ENCODE measurements at regions not wholly inside any gene's neighbourhood (a gene's known extent, or its start where the extent isn't known, plus 50 kb on each side); places are given as distances from the start of the nearest gene placed in this dataset.

GRCh38 chr5:106822851-106823250, 847.9 kb downstream of the EFNA5 start (continued):
- TF ChIP-seq TAF1 (IDR thresholded peaks at IDR 0.05; ENCODE audit: borderline replicate concordance, low read depth, low read length) = no peak
- no peak for TF ChIP-seq MAX (IDR thresholded peaks at IDR 0.05; ENCODE audit: low read depth)
- TF ChIP-seq USF2 (IDR thresholded peaks at IDR 0.05; ENCODE audit: borderline replicate concordance, low read depth, low read length) = no peak
- no peak for TF ChIP-seq CHD2 (IDR thresholded peaks at IDR 0.05; ENCODE audit: low read length, partially characterized antibody)

- Histone ChIP-seq H3K27me3 (ENCODE audit: insufficient read depth) (no peaks in the 10 kb centered on the region), H3K4me3 (ENCODE audit: low read depth in 2 of 2, low read length in 1 of 2) (no peak overlapping the region), H3K27ac (ENCODE audit: low read depth in 2 of 2, low read length in 1 of 2) (no peak overlapping the region), H3K4me2 (no peak overlapping the region), H3K9ac (no peak overlapping the region), H2AFZ (ENCODE audit: low read depth) (no peak overlapping the region), H3K9me3 (no peaks in the 10 kb centered on the region), H4K20me1 (ENCODE audit: insufficient read depth) (no peaks in the 10 kb centered on the region), H3K36me3 (replicated peaks in 1 of 2; ENCODE audit: control insufficient read depth in 1 of 2, insufficient read depth in 2 of 2, low read length in 1 of 2) (peaks cover 0 to 4% of the 10 kb centered on the region in 2 experiments), H3F3A (replicated peaks; ENCODE audit: insufficient read depth) (peaks cover 5% of the 10 kb centered on the region), H3K79me2 (ENCODE audit: insufficient read depth) (no peaks in the 10 kb centered on the region), H3K4me1 (ENCODE audit: control insufficient read depth in 1 of 2, insufficient read depth in 2 of 2, low read depth in 1 of 2, low read length in 1 of 2) (no peaks in the 10 kb centered on the region; a peak in 1 of 4 replicates), H3K9me2 (no peaks in the 10 kb centered on the region)
- WGBS (ENCODE audit: low lambda C conversion rate) = 74% methylated on average over 4 of the region's 4 CpGs
- POLR2A ChIA-PET = no interaction called here
- no peak for TF ChIP-seq FOXM1 (IDR thresholded peaks at IDR 0.05; ENCODE audit: low read depth)
- TF ChIP-seq ELF1 (IDR thresholded peaks at IDR 0.05) = no peak
- no peak for DNase-seq
- CTCF ChIA-PET = no interaction called here
These were observed 852.2 kb downstream of the EFNA5 start for GRCh38 chr5:106818552-106818951.

GRCh38 chr5:106814961-106815360, 855.8 kb downstream of the EFNA5 start:
- DNase-seq = no peak
- Histone ChIP-seq H3K9me2 (no peaks in the 10 kb centered on the region), H4K20me1 (ENCODE audit: insufficient read depth) (no peaks in the 10 kb centered on the region), H3K9me3 (no peaks in the 10 kb centered on the region), H3F3A (replicated peaks; ENCODE audit: insufficient read depth) (no peaks in the 10 kb centered on the region), H3K36me3 (replicated peaks in 1 of 2; ENCODE audit: control insufficient read depth in 1 of 2, insufficient read depth in 2 of 2, low read length in 1 of 2) (peaks cover 0 to 4% of the 10 kb centered on the region in 2 experiments), H3K79me2 (ENCODE audit: insufficient read depth) (no peaks in the 10 kb centered on the region), H3K9ac (no peak overlapping the region), H3K4me2 (no peak overlapping the region), H3K4me1 (ENCODE audit: control insufficient read depth in 1 of 2, insufficient read depth in 2 of 2, low read depth in 1 of 2, low read length in 1 of 2) (no peaks in the 10 kb centered on the region), H3K27ac (ENCODE audit: low read depth in 2 of 2, low read length in 1 of 2) (no peak overlapping the region), H2AFZ (ENCODE audit: low read depth) (no peak overlapping the region), H3K4me3 (ENCODE audit: low read depth in 2 of 2, low read length in 1 of 2) (no peak overlapping the region), H3K27me3 (ENCODE audit: insufficient read depth) (no peaks in the 10 kb centered on the region)
- ChIA-PET CTCF (no interaction called here), POLR2A (no interaction called here)
- TF ChIP-seq EZH2phosphoT487 (IDR thresholded peaks at IDR 0.05; ENCODE audit: borderline replicate concordance, low read depth) (no peak), RCOR1 (IDR thresholded peaks at IDR 0.05; ENCODE audit: low read length) (no peak), POLR2AphosphoS5 (IDR thresholded peaks at IDR 0.05; ENCODE audit: low read depth, low read length) (no peak), YY1 (IDR thresholded peaks at IDR 0.05; ENCODE audit: low read depth) (no peak), RFX5 (IDR thresholded peaks at IDR 0.05; ENCODE audit: low read length) (no peak), SMC3 (IDR thresholded peaks at IDR 0.05; ENCODE audit: low read depth, low read length) (no peak), GATA2 (CRISPR knock-in tag; IDR thresholded peaks at IDR 0.05) (no peak), ELF1 (IDR thresholded peaks at IDR 0.05) (no peak), USF2 (IDR thresholded peaks at IDR 0.05; ENCODE audit: borderline replicate concordance, low read depth, low read length) (no peak), FOXM1 (IDR thresholded peaks at IDR 0.05; ENCODE audit: low read depth) (no peak), GABPA (IDR thresholded peaks at IDR 0.05; ENCODE audit: low read depth) (no peak), RAD21 (IDR thresholded peaks at IDR 0.05; ENCODE audit: low read length) (no peak), FOXJ3 (CRISPR knock-in tag; IDR thresholded peaks at IDR 0.05) (no peak), TCF12 (IDR thresholded peaks at IDR 0.05) (no peak), RXRA (IDR thresholded peaks at IDR 0.05; ENCODE audit: borderline replicate concordance, low read depth) (no peak), FOSL2 (IDR thresholded peaks at IDR 0.05; ENCODE audit: borderline replicate concordance, low read depth) (no peak), REST (IDR thresholded peaks at IDR 0.05; ENCODE audit: low read depth, low read length) (no peak), IRF3 (IDR thresholded peaks at IDR 0.05; ENCODE audit: low read depth, low read length) (no peak), MXI1 (IDR thresholded peaks at IDR 0.05; ENCODE audit: low read depth, low read length) (no peak)
- WGBS (ENCODE audit: low lambda C conversion rate) = 73% methylated on average over 2 of the region's 2 CpGs
